ENCODE measurements at regions not wholly inside any gene's neighbourhood (a gene's known extent, or its start where the extent isn't known, plus 50 kb on each side); places are given as distances from the start of the nearest gene placed in this dataset.

- TF ChIP-seq CTCF (conservative IDR thresholded peaks at IDR 0.05; ENCODE audit: low read length): no peak
- H3K4me3 ChIP-seq (ENCODE audit: low read length): no peak overlapping the region
- no peak for DNase-seq (ENCODE audit: low read depth)
These were observed 429.3 kb upstream of the SOX5 start for GRCh38 chr12:24378548-24379407.

GRCh38 chr12:24374452-24374851, 425.0 kb upstream of the SOX5 start:
- TF ChIP-seq CTCF (conservative IDR thresholded peaks at IDR 0.05; ENCODE audit: low read length): no peak
- DNase-seq (ENCODE audit: low read depth): no peak
- no peak overlapping the region for H3K4me3 ChIP-seq (ENCODE audit: low read length)

GRCh38 chr12:24373004-24373403, 423.5 kb upstream of the SOX5 start:
- TF ChIP-seq CTCF (conservative IDR thresholded peaks at IDR 0.05; ENCODE audit: low read length): no peak
- no peak for DNase-seq (ENCODE audit: low read depth)
- no peak overlapping the region for H3K4me3 ChIP-seq (ENCODE audit: low read length)

- no peak for TF ChIP-seq CTCF (conservative IDR thresholded peaks at IDR 0.05; ENCODE audit: low read length)
- no peak overlapping the region for H3K4me3 ChIP-seq (ENCODE audit: low read length)
- DNase-seq (ENCODE audit: low read depth): no peak
These were observed 417.0 kb upstream of the SOX5 start for GRCh38 chr12:24366514-24366913.

DNA sequence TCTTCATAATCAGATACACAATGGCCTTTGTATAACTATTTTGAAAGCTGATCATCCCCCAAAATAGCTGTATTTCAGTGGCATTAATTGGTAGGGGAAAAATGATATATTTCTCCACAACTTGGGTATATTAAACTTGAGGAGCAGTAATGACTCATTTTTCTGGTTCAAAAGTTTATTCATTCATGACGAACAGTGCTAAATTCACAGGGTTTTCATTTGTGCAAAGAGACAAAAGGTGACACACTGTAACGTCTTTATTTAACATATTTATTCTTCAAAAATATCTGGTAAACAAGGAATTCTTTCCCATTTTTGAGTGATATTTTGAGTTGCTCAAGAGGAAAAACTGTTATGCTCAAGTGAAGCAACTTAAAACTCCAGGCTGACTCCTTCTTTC, 415.5 kb upstream of the SOX5 start:
- no peak for TF ChIP-seq CTCF (conservative IDR thresholded peaks at IDR 0.05; ENCODE audit: low read length)
- no peak for DNase-seq (ENCODE audit: low read depth)
- no peak overlapping the region for H3K4me3 ChIP-seq (ENCODE audit: low read length)

DNA sequence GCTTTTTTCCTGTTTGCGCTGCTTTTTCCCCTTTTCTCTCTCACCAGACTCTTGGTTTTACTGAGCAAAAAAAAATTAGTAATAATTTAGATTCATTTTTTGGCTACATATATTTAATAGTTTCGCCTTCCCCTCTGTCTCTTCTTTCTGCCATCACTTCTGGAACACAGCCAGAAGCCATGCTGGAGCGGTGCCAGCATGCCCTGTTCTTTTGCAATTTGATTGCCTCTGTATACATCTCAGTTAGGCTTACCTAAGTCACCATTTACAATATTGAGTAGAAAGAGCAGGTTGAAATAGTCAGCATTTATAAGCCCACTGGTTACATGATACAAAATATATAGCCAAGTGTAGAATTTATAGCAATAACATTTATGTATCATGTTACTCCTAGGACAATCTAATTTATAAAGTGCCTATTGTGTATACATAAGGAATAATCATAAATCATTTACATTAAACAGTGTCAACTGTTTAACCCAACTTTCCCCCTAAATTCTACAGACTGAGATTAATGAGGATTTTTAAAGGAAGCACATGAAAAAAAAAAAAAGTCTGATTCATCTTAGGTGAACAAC, 413.8 kb upstream of the SOX5 start:
- no peak for TF ChIP-seq CTCF (conservative IDR thresholded peaks at IDR 0.05; ENCODE audit: low read length)
- no peak overlapping the region for H3K4me3 ChIP-seq (ENCODE audit: low read length)
- DNase-seq (ENCODE audit: low read depth): no peak

Data from AG10803 (cell line).